Pancreas (tissue), 10 donors: ENCODE measurements at regions not wholly inside any gene's neighbourhood (a gene's known extent, or its start where the extent isn't known, plus 50 kb on each side); places are given as distances from the start of the nearest gene placed in this dataset.

Experiments used
- ATAC-seq, 4 donors: fragments of 200-7000 bp; cut with Tn5 transposase; one replicate each; pipeline versions ENCODE4 v1.8.0 to v1.9.1; 2020; ENCODE audit warnings: mild to moderate bottlenecking in 4 of 4, moderate library complexity in 4 of 4
- DNase-seq, 6 donors: peaks; one replicate each; pipeline ENCODE4 v3.0.0-alpha.2; 2020
- FAIRE-seq: peaks from 2 replicates; lab custom pipeline; 2012; peaks lifted over from hg19 to GRCh38; lab: Jason Lieb, UNC
- H3K27ac ChIP-seq, 4 donors: fragments of 200-600 bp; sonication (generic); 1 replicate in 3 of 4; 2 replicates in 1 of 4; pipeline versions ENCODE4 v1.5.0 to v1.8.0; 2020
- H3K27me3 ChIP-seq, 4 donors: fragments of 200-600 bp; one replicate each; pipeline ENCODE4 v1.8.0; 2021
- H3K36me3 ChIP-seq, 3 donors: fragments of 200-600 bp; sonication (generic) in 1 of 3; one replicate each; pipeline versions ENCODE4 v1.5.0 to v1.8.0; 2020 to 2021
- H3K4me1 ChIP-seq, 3 donors: fragments of 200-600 bp; one replicate each; pipeline ENCODE4 v1.8.0; 2021
- H3K4me3 ChIP-seq, 4 donors: fragments of 200-600 bp; sonication (generic) in 2 of 4; one replicate each; pipeline versions ENCODE4 v1.5.0 to v1.8.0; 2020 to 2021
- H3K9me3 ChIP-seq, 4 donors: fragments of 200-600 bp; one replicate each; pipeline ENCODE4 v1.8.0; 2021
- WGBS, 2 donors: extraction: QIAGEN DNeasy Blood & Tissue Kit; methylation state at CpG; one replicate each; pipeline ENCODE4 v1.1.7; 2013; 5-methylcytosine and 5-hydroxymethylcytosine counted together
- intact Hi-C, 3 donors: fragments of 100-400 bp; cut with DNase I; formaldehyde crosslinking; loops; one replicate each; pipeline versions ENCODE4 v1.11.1 to v1.14.2; 2022
- TF ChIP-seq, protein P1 (sequence below), 4 donors: fragments of 200-600 bp; sonication (generic) in 3 of 4; IDR thresholded peaks; one replicate each; pipeline versions ENCODE4 v1.5.0 to v1.8.0; 2021; ENCODE audit warnings: antibody characterized with exemption in 4 of 4
- donor health status: healthy with polysubstance abuse.
- donor health status: DM: no; HTN: no; CAD: no; lungs with moderate emphysema.
- donor health status: DM: no; HTN: no; CAD: no.
- donor health status: control.
- donor health status: control.
- donor health status: Bipolar disorder and iron deficiency.
- donor health status: DM: yes; HTN: yes; CAD: no.
- donor health status: DM: no; HTN: no; CAD: no.
- donor health status: DM: no; HTN: no; CAD: no.
- donor health status: DM: yes; HTN: yes; CAD: no.

DNA sequence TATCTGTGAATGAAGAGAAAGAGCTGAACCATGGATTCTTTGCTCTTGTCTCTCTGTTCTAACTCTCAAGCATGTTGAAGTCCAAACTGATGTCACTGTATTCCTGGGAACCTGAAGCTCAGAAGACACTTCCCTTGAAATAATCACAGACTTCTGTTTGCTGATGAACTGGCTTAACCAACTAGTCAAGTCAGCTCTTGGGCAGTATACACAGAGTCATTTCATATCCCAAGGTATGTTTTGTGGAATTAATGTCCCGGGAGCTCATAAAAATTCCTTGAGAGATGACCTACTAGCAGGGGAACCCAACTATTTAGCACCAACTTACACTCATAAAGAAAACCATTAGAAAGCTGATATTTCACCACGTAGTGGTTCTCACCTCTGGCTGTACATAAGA is 156.6 kb downstream of the NR4A2 start:
- DNase-seq (no peak), FAIRE-seq (no peak), ATAC-seq (no peak)
- no peaks in the 10 kb centered on the region for H3K27me3 ChIP-seq
- TF ChIP-seq, protein P1, sequence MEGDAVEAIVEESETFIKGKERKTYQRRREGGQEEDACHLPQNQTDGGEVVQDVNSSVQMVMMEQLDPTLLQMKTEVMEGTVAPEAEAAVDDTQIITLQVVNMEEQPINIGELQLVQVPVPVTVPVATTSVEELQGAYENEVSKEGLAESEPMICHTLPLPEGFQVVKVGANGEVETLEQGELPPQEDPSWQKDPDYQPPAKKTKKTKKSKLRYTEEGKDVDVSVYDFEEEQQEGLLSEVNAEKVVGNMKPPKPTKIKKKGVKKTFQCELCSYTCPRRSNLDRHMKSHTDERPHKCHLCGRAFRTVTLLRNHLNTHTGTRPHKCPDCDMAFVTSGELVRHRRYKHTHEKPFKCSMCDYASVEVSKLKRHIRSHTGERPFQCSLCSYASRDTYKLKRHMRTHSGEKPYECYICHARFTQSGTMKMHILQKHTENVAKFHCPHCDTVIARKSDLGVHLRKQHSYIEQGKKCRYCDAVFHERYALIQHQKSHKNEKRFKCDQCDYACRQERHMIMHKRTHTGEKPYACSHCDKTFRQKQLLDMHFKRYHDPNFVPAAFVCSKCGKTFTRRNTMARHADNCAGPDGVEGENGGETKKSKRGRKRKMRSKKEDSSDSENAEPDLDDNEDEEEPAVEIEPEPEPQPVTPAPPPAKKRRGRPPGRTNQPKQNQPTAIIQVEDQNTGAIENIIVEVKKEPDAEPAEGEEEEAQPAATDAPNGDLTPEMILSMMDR (IDR thresholded peaks at IDR 0.05) = no peak
- H3K27ac ChIP-seq = no peak overlapping the region
- intact Hi-C loops = no loop called here
- WGBS, 2 donors = 86 to 88% methylated on average over 2 of the region's 2 CpGs
- H3K4me3 ChIP-seq = no peak overlapping the region
- H3K4me1 ChIP-seq = peaks cover 0 to 4% (median 0%) of the 10 kb centered on the region in 3 donors
- H3K36me3 ChIP-seq = no peaks in the 10 kb centered on the region
- no peaks in the 10 kb centered on the region for H3K9me3 ChIP-seq

GRCh38 chr2:156170929-156171328 is 161.6 kb downstream of the NR4A2 start:
- DNase-seq = no peak
- intact Hi-C loops = no loop called here
- Histone ChIP-seq H3K27me3 (no peaks in the 10 kb centered on the region), H3K4me1 (no peaks in the 10 kb centered on the region), H3K27ac (no peak overlapping the region), H3K36me3 (no peaks in the 10 kb centered on the region), H3K9me3 (no peaks in the 10 kb centered on the region), H3K4me3 (no peak overlapping the region)
- no peak for FAIRE-seq
- ATAC-seq = no peak
- 45 to 69% methylated on average over 2 of the region's 2 CpGs for WGBS, 2 donors
- TF ChIP-seq, protein P1 (IDR thresholded peaks at IDR 0.05) = no peak

DNA sequence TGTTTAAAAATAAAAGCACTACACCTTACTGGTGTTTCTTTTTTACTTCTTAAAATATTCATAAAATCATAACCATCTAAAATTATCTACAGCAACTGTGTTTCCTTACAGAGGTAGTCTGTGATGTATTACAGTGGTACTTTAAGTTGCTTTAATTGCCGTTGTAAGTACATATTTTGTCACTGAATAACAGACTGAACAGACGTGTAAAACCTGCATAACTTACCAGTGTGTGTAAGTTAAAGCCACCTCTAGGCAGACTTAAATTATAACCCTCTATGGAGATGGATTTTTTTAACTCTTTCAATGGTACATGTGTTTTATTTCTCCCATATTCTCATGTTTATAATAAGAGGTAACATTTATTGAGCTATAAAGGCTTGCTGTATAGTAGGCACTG is 166.8 kb downstream of the NR4A2 start:
- Histone ChIP-seq H3K27ac (no peak overlapping the region), H3K9me3 (no peaks in the 10 kb centered on the region), H3K27me3 (no peaks in the 10 kb centered on the region), H3K4me1 (no peaks in the 10 kb centered on the region), H3K36me3 (no peaks in the 10 kb centered on the region), H3K4me3 (no peak overlapping the region)
- ATAC-seq = no peak
- FAIRE-seq = no peak
- DNase-seq = no peak
- intact Hi-C loops = no loop called here
- TF ChIP-seq, protein P1 (IDR thresholded peaks at IDR 0.05) = no peak
- WGBS, 2 donors = 55 to 63% methylated on average over 2 of the region's 2 CpGs

- no peak overlapping the region for H3K4me3 ChIP-seq
- no peak for ATAC-seq
- 87 to 90% methylated on average over 7 of the region's 7 CpGs for WGBS, 2 donors
- H3K4me1 ChIP-seq = no peaks in the 10 kb centered on the region
- no peak overlapping the region for H3K27ac ChIP-seq
- H3K9me3 ChIP-seq = no peaks in the 10 kb centered on the region
- intact Hi-C loops = no loop called here
- no peak for FAIRE-seq
- no peaks in the 10 kb centered on the region for H3K27me3 ChIP-seq
- no peaks in the 10 kb centered on the region for H3K36me3 ChIP-seq
- TF ChIP-seq, protein P1 (IDR thresholded peaks at IDR 0.05) = no peak
- no peak for DNase-seq
Observed at GRCh38 chr2:156164091-156164720, 168.3 kb downstream of the NR4A2 start.

- Histone ChIP-seq H3K4me3 (no peak overlapping the region), H3K36me3 (no peaks in the 10 kb centered on the region), H3K9me3 (no peaks in the 10 kb centered on the region), H3K27me3 (no peaks in the 10 kb centered on the region), H3K4me1 (peaks cover 0 to 6% (median 0%) of the 10 kb centered on the region in 3 donors), H3K27ac (no peak overlapping the region)
- intact Hi-C loops = no loop called here
- ATAC-seq = no peak
- no peak for DNase-seq
- WGBS, 2 donors = 84 to 91% methylated on average over 2 of the region's 2 CpGs
- TF ChIP-seq, protein P1 (IDR thresholded peaks at IDR 0.05) = no peak
- no peak for FAIRE-seq
Observed at GRCh38 chr2:156158808-156159207, 173.7 kb downstream of the NR4A2 start.
